ENCODE measurements at regions not wholly inside any gene's neighbourhood (a gene's known extent, or its start where the extent isn't known, plus 50 kb on each side); places are given as distances from the start of the nearest gene placed in this dataset.
A peak's percentile ranks its signal among the peaks of the same experiment; 100 is the strongest.
"Not testable (repeated sequence)": the region's sequence is repeated elsewhere in the genome, so short reads cannot be mapped to it uniquely, and the experiment has no call there.

- no peak for DNase-seq (ENCODE audit: low spot score)
- intact Hi-C loops (cut with DNase I): no loop called here
These were observed 163.2 kb downstream of the BRD1 start for GRCh38 chr22:49664371-49664881.

GRCh38 chr22:49663823-49664222 lies 163.8 kb downstream of the BRD1 start:
- intact Hi-C loops (cut with DNase I): no loop called here
- no peak for DNase-seq (ENCODE audit: low spot score)

GRCh38 chr22:49663311-49663711 lies 164.4 kb downstream of the BRD1 start:
- intact Hi-C loops (cut with DNase I): no loop called here
- DNase-seq (ENCODE audit: low spot score): no peak

- DNase-seq (ENCODE audit: low spot score): no peak
- intact Hi-C loops (cut with DNase I): no loop called here
These were observed 165.0 kb downstream of the BRD1 start for GRCh38 chr22:49662681-49663080.

GRCh38 chr22:49660794-49661781 lies 166.6 kb downstream of the BRD1 start:
- DNase-seq (ENCODE audit: low spot score): no peak
- intact Hi-C loops (cut with DNase I): no loop called here

- intact Hi-C loops (cut with DNase I): no loop called here
- DNase-seq (ENCODE audit: low spot score): no peak
These were observed 167.4 kb downstream of the BRD1 start for GRCh38 chr22:49660321-49660720.

GRCh38 chr22:49659924-49660315 lies 167.8 kb downstream of the BRD1 start:
- intact Hi-C loops (cut with DNase I): no loop called here
- no peak for DNase-seq (ENCODE audit: low spot score)

GRCh38 chr22:49659281-49659923 lies 168.3 kb downstream of the BRD1 start:
- intact Hi-C loops (cut with DNase I): no loop called here
- DNase-seq (ENCODE audit: low spot score): no peak

- DNase-seq (ENCODE audit: low spot score): no peak
- intact Hi-C loops (cut with DNase I): no loop called here
These were observed 168.8 kb downstream of the BRD1 start for GRCh38 chr22:49658902-49659280.

GRCh38 chr22:49657974-49658590 lies 169.6 kb downstream of the BRD1 start:
- DNase-seq (ENCODE audit: low spot score): no peak
- intact Hi-C loops (cut with DNase I): no loop called here

GRCh38 chr22:49657275-49657973 lies 170.2 kb downstream of the BRD1 start:
- peak; percentile 91 for DNase-seq (ENCODE audit: low spot score)
- intact Hi-C loops (cut with DNase I): no loop called here

- intact Hi-C loops (cut with DNase I); DNase-seq (ENCODE audit: low spot score): not testable (repeated sequence)
These were observed 170.8 kb downstream of the BRD1 start for GRCh38 chr22:49656883-49657274.

- no peak for DNase-seq (ENCODE audit: low spot score)
- intact Hi-C loops (cut with DNase I): no loop called here
These were observed 171.3 kb downstream of the BRD1 start for GRCh38 chr22:49656291-49656851.

GRCh38 chr22:49655168-49655812 lies 172.4 kb downstream of the BRD1 start:
- DNase-seq (ENCODE audit: low spot score): no peak
- intact Hi-C loops (cut with DNase I): no loop called here

GRCh38 chr22:49650336-49651241 lies 177.1 kb downstream of the BRD1 start:
- DNase-seq (ENCODE audit: low spot score): no peak

GRCh38 chr22:49649166-49650068 lies 178.3 kb downstream of the BRD1 start:
- no peak for DNase-seq (ENCODE audit: low spot score)

More at GRCh38 chr22:49650336-49651241, 177.1 kb downstream of the BRD1 start:
- intact Hi-C loops (cut with DNase I): no loop called here

GRCh38 chr22:49648053-49648452 lies 179.6 kb downstream of the BRD1 start:
- intact Hi-C loops (cut with DNase I): no loop called here
- DNase-seq (ENCODE audit: low spot score): no peak

More at GRCh38 chr22:49649166-49650068, 178.3 kb downstream of the BRD1 start:
- intact Hi-C loops (cut with DNase I): no loop called here
